ENCODE measurements at regions not wholly inside any gene's neighbourhood (a gene's known extent, or its start where the extent isn't known, plus 50 kb on each side); places are given as distances from the start of the nearest gene placed in this dataset.

- TF ChIP-seq CTCF (IDR thresholded peaks at IDR 0.05; ENCODE audit: low read length) = no peak
- no peak for TF ChIP-seq EZH2 (IDR thresholded peaks at IDR 0.05; ENCODE audit: borderline replicate concordance, low read length)
Observed at GRCh38 chr4:36417146-36417545, 135.7 kb downstream of the DTHD1 start.

All from OCI-LY1 (cell line).